IMR-90 (cell line): ENCODE measurements at regions not wholly inside any gene's neighbourhood (a gene's known extent, or its start where the extent isn't known, plus 50 kb on each side); places are given as distances from the start of the nearest gene placed in this dataset.

ENCODE experiments used
- ATAC-seq: fragments of 200-7000 bp; cut with Tn5 transposase; 2 replicates; pipeline ENCODE4 v1.9.1; 2020; ENCODE audit warnings: low read depth, mild to moderate bottlenecking, moderate library complexity
- BruUV-seq: library from RNA; stranded (reverse); fragments of 400-500 nt; replicated peaks from 2 replicates; lab custom pipeline; 2021; lab: Mats Ljungman, UMichigan
- CTCF ChIA-PET: fragments of 300-600 bp; formaldehyde crosslinking; extraction: SDS; loops from one replicate; lab custom pipeline; 2021; ENCODE audit warnings: antibody characterized with exemption; lab: Yijun Ruan, JAX
- POLR2A ChIA-PET: fragments of 300-600 bp; sonication (Branson Sonifier 250); formaldehyde crosslinking; loops from one replicate; lab custom pipeline; 2022; ENCODE audit warnings: antibody characterized with exemption; ENCODE audit not compliant: unreplicated experiment; lab: Charles Lee
- DNase-seq: peaks from one replicate; pipeline ENCODE4 v3.0.0; 2013
- H2AFZ ChIP-seq: replicated peaks from 2 replicates; pipeline ENCODE3; 2013; ENCODE audit warnings: low read length, mild to moderate bottlenecking; ENCODE audit not compliant: poor library complexity
- H2AK5ac ChIP-seq: 2 replicates; pipeline ENCODE4 v1.6.1; 2013; ENCODE audit warnings: low read depth, low read length, inconsistent platforms
- H2AK9ac ChIP-seq: replicated peaks from 2 replicates; pipeline ENCODE3; 2013; ENCODE audit warnings: mild to moderate bottlenecking, low read depth, low read length, moderate library complexity; ENCODE audit not compliant: poor library complexity
- H2BK120ac ChIP-seq: 2 replicates; pipeline ENCODE4 v1.6.1; 2013; ENCODE audit warnings: low read depth, low read length, inconsistent platforms
- H2BK15ac ChIP-seq: 3 replicates; pipeline ENCODE4 v1.6.1; 2013; ENCODE audit warnings: low read depth, low read length, inconsistent platforms
- H2BK20ac ChIP-seq: 2 replicates; pipeline ENCODE4 v1.6.1; 2013; ENCODE audit warnings: low read depth, mild to moderate bottlenecking, inconsistent platforms, low read length, moderate library complexity
- H2BK5ac ChIP-seq: 2 replicates; pipeline ENCODE4 v1.6.1; 2013; ENCODE audit warnings: mild to moderate bottlenecking, low read depth, low read length, inconsistent platforms; ENCODE audit not compliant: poor library complexity, severe bottlenecking
- H3K14ac ChIP-seq: replicated peaks from 2 replicates; pipeline ENCODE4 v1.6.1; 2013; ENCODE audit warnings: low read depth, low read length, inconsistent platforms
- H3K18ac ChIP-seq: 2 replicates; pipeline ENCODE4 v1.6.1; 2013; ENCODE audit warnings: low read depth, low read length, control low read depth
- H3K23ac ChIP-seq: 2 replicates; pipeline ENCODE4 v1.6.1; 2013; ENCODE audit warnings: low read depth, low read length, inconsistent platforms
- H3K27ac ChIP-seq: 2 replicates; pipeline ENCODE4 v1.5.1; 2013; ENCODE audit warnings: mild to moderate bottlenecking, control low read depth, low read length; ENCODE audit not compliant: insufficient read depth
- H3K27me3 ChIP-seq: 2 replicates; pipeline ENCODE4 v1.6.1; 2013; ENCODE audit warnings: low read length; ENCODE audit not compliant: control insufficient read depth, insufficient read depth
- H3K36me3 ChIP-seq: 2 replicates; pipeline ENCODE4 v1.6.1; 2013; ENCODE audit warnings: low read length, mixed read lengths; ENCODE audit not compliant: control insufficient read depth, insufficient read depth
- H3K4ac ChIP-seq: 2 replicates; pipeline ENCODE4 v1.6.1; 2013; ENCODE audit warnings: low read depth, low read length, inconsistent platforms
- H3K4me1 ChIP-seq: 2 replicates; pipeline ENCODE4 v1.6.1; 2013; ENCODE audit warnings: low read length, mixed read lengths; ENCODE audit not compliant: control insufficient read depth, insufficient read depth
- H3K4me2 ChIP-seq: 2 replicates; pipeline ENCODE4 v1.6.1; 2013; ENCODE audit warnings: low read depth, mild to moderate bottlenecking, control low read depth, low read length, moderate library complexity
- H3K4me3 ChIP-seq: 2 replicates; pipeline ENCODE4 v1.5.1; 2013; ENCODE audit warnings: low read depth, mild to moderate bottlenecking, control low read depth, low read length, moderate library complexity; ENCODE audit not compliant: insufficient read depth
- H3K56ac ChIP-seq: 2 replicates; pipeline ENCODE4 v1.6.1; 2013; ENCODE audit warnings: low read length, inconsistent platforms; ENCODE audit not compliant: insufficient read depth; ENCODE audit errors: extremely low read depth
- H3K79me1 ChIP-seq, 2 experiments: 2 replicates each; pipeline ENCODE4 v1.6.1; 2013; ENCODE audit warnings: low read length in 2 of 2, inconsistent platforms in 1 of 2, low read depth in 1 of 2
- H3K9ac ChIP-seq: 2 replicates; pipeline ENCODE4 v1.6.1; 2013; ENCODE audit warnings: low read depth, low read length, control low read depth
- H3K9me1 ChIP-seq: 2 replicates; pipeline ENCODE4 v1.6.1; 2013; ENCODE audit warnings: low read length, inconsistent platforms; ENCODE audit not compliant: insufficient read depth
- H3K9me3 ChIP-seq: 2 replicates; pipeline ENCODE4 v1.6.1; 2013; ENCODE audit warnings: low read length; ENCODE audit not compliant: control insufficient read depth, insufficient read depth
- H4K20me1 ChIP-seq: 2 replicates; pipeline ENCODE4 v1.6.1; 2013; ENCODE audit warnings: low read length, inconsistent platforms; ENCODE audit not compliant: insufficient read depth
- H4K5ac ChIP-seq: 2 replicates; pipeline ENCODE4 v1.6.1; 2013; ENCODE audit warnings: mild to moderate bottlenecking, low read depth, low read length, control low read depth
- H4K8ac ChIP-seq, 2 experiments: 2 replicates each; pipeline ENCODE4 v1.6.1; 2013; ENCODE audit warnings: low read depth in 2 of 2, low read length in 2 of 2, control low read depth in 1 of 2, inconsistent platforms in 1 of 2
- H4K91ac ChIP-seq: 2 replicates; pipeline ENCODE4 v1.6.1; 2013; ENCODE audit warnings: low read depth, low read length, inconsistent platforms; ENCODE audit not compliant: insufficient read depth
- CEBPB ChIP-seq: IDR thresholded peaks from 2 replicates; pipeline ENCODE4 v1.6.1; 2012; ENCODE audit warnings: low read depth, low read length, improper control_type of control experiment
- WGBS, 2 experiments: methylation state at CpG; one replicate each; pipeline versions ENCODE4 v1.1.5 to v1.1.7; 2013; ENCODE audit warnings: missing lambda C conversion rate in 2 of 2; ENCODE audit not compliant: insufficient read length in 1 of 2; ENCODE audit errors: extremely low coverage in 2 of 2; 5-methylcytosine and 5-hydroxymethylcytosine counted together
- dilution Hi-C: fragments of 300-500 bp; cut with HindIII; formaldehyde crosslinking; loops from one replicate; pipeline ENCODE4 v1.14.3; 2018; ENCODE audit warnings: low sequenced_read_pairs; ENCODE audit not compliant: unreplicated experiment
- in situ Hi-C: fragments of 300-500 bp; cut with MboI; formaldehyde crosslinking; loops from 3 replicates; pipeline ENCODE4 v1.14.3; 2019; ENCODE audit warnings: low sequenced_read_pairs, inconsistent platforms, mixed read lengths
- intact Hi-C: fragments of 100-400 bp; cut with micrococcal nuclease; formaldehyde crosslinking; loops from 2 replicates; pipeline ENCODE4 v1.10.0; 2022

GRCh38 chr6:166691746-166692145 lies 64.7 kb upstream of the RPS6KA2 start:
- Histone ChIP-seq H2BK20ac (no peak overlapping the region), H4K91ac (no peak overlapping the region), H2AK5ac (no peak overlapping the region), H4K20me1 (no peaks in the 10 kb centered on the region), H3K79me1 (no peaks in the 10 kb centered on the region), H3K4me1 (peaks cover 6% of the 10 kb centered on the region; the same call in 1 of the 2 replicates), H2AK9ac (no peak overlapping the region), H2BK15ac (no peak overlapping the region; the same call in 2 of the 3 replicates), H3K9ac (no peak overlapping the region), H3K4ac (no peak overlapping the region), H3K18ac (no peak overlapping the region), H2AFZ (no peak overlapping the region), H3K56ac (no peak overlapping the region), H3K14ac (no peak overlapping the region), H3K4me3 (no peak overlapping the region), H3K36me3 (no peaks in the 10 kb centered on the region), H4K8ac (no peak overlapping the region), H3K9me3 (no peaks in the 10 kb centered on the region), H3K9me1 (no peaks in the 10 kb centered on the region), H4K5ac (no peak overlapping the region), H3K23ac (no peak overlapping the region), H3K27me3 (peaks cover 20% of the 10 kb centered on the region), H3K27ac (no peak overlapping the region), H2BK5ac (no peak overlapping the region), H3K4me2 (no peak overlapping the region), H2BK120ac (no peak overlapping the region)
- in situ Hi-C loops, result no loop called here
- dilution Hi-C loops, result no loop called here
- no CpG with 5 or more reads among the region's 7 CpGs for WGBS, 2 experiments
- TF ChIP-seq CEBPB, result no peak
- no TSS peak for BruUV-seq
- intact Hi-C loops, result no loop called here
- POLR2A ChIA-PET, result no interaction called here
- CTCF ChIA-PET, result no interaction called here
- no peak for ATAC-seq
- no peak for DNase-seq
